Fibroblast of lung (primary cell): ENCODE measurements at regions not wholly inside any gene's neighbourhood (a gene's known extent, or its start where the extent isn't known, plus 50 kb on each side); places are given as distances from the start of the nearest gene placed in this dataset.

ENCODE experiments used
- DNase-seq, 2 donors: peaks; one replicate each; pipeline versions ENCODE4 v3.0.0 to v3.0.0-alpha.2; 2010; ENCODE audit warnings: low read depth in 2 of 2
- H2AFZ ChIP-seq: 2 replicates; pipeline ENCODE4 v1.5.1; 2012; ENCODE audit warnings: low read length, control low read depth, inconsistent platforms
- H3K27ac ChIP-seq: 2 replicates; pipeline ENCODE4 v1.5.1; 2011; ENCODE audit warnings: low read length, control low read depth; ENCODE audit not compliant: insufficient read depth
- H3K27me3 ChIP-seq: 2 replicates; pipeline ENCODE4 v1.5.1; 2011; ENCODE audit warnings: mild to moderate bottlenecking, low read length; ENCODE audit not compliant: control insufficient read depth, insufficient read depth
- H3K36me3 ChIP-seq: 2 replicates; pipeline ENCODE4 v1.5.1; 2011; ENCODE audit warnings: low read length; ENCODE audit not compliant: control insufficient read depth, insufficient read depth
- H3K4me1 ChIP-seq: 2 replicates; pipeline ENCODE4 v1.5.1; 2011; ENCODE audit warnings: low read length; ENCODE audit not compliant: control insufficient read depth, insufficient read depth; ENCODE audit errors: extremely low read depth
- H3K4me2 ChIP-seq: 2 replicates; pipeline ENCODE4 v1.5.1; 2011; ENCODE audit warnings: low read length, control low read depth; ENCODE audit not compliant: insufficient read depth; ENCODE audit errors: extremely low read depth
- H3K4me3 ChIP-seq, 4 experiments: fragments of 200-600 bp in 1 of 4; sonication (generic) in 1 of 4; replicated peaks in 1 of 4; 2 replicates each; pipeline ENCODE4 v1.5.1; 2011 to 2016; ENCODE audit warnings: low read length in 4 of 4, low read depth in 3 of 4, mild to moderate bottlenecking in 3 of 4, control low read depth in 2 of 4, inconsistent platforms in 1 of 4, mixed read lengths in 1 of 4; ENCODE audit not compliant: insufficient read depth in 1 of 4; ENCODE audit errors: control extremely low read depth in 1 of 4
- H3K79me2 ChIP-seq: 2 replicates; pipeline ENCODE4 v1.5.1; 2012; ENCODE audit warnings: mild to moderate bottlenecking, low read length, inconsistent platforms; ENCODE audit not compliant: control insufficient read depth, insufficient read depth
- H3K9ac ChIP-seq: 2 replicates; pipeline ENCODE4 v1.5.1; 2011; ENCODE audit warnings: mild to moderate bottlenecking, low read length, control low read depth; ENCODE audit not compliant: insufficient read depth
- H3K9me3 ChIP-seq: 2 replicates; pipeline ENCODE4 v1.5.1; 2012; ENCODE audit warnings: low read depth, low read length; ENCODE audit not compliant: control insufficient read depth, insufficient read depth
- H4K20me1 ChIP-seq: 2 replicates; pipeline ENCODE4 v1.5.1; 2011; ENCODE audit warnings: low read length; ENCODE audit not compliant: control insufficient read depth, insufficient read depth; ENCODE audit errors: extremely low read depth
- EZH2 ChIP-seq: IDR thresholded peaks from 2 replicates; pipeline ENCODE4 v1.5.1; 2012; ENCODE audit warnings: low read length, control low read depth, mild to moderate bottlenecking; ENCODE audit errors: missing control alignments
- TF ChIP-seq, protein P1 (sequence below), 2 donors: IDR thresholded peaks in 1 of 2; conservative IDR thresholded peaks in 1 of 2; 1 replicate in 1 of 2; 2 replicates in 1 of 2; pipeline ENCODE4 v1.5.1; 2011 to 2012; ENCODE audit warnings: low read length in 2 of 2, control low read depth in 1 of 2, inconsistent platforms in 1 of 2, low read depth in 1 of 2, mild to moderate bottlenecking in 1 of 2

DNA sequence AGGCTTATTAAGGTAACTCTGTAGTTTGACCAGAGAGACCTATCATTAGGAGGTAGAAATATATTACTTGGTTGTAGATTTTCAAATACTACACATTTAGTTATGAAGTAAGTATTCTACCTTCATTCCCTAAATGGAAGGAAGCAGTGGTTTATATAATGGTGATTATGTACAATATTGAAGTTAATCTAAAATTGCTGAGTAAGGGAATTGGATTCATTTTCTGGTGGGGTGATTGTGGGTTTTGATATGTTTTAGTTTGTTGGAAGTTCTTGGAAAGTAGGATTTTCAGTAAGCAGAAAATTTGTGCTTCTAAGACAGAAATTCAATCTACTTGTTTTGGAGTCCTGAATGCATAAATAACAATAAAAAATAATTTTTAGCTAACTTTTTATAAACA, 1830.9 kb upstream of the ADGRL3 start:
- TF ChIP-seq, protein P1, sequence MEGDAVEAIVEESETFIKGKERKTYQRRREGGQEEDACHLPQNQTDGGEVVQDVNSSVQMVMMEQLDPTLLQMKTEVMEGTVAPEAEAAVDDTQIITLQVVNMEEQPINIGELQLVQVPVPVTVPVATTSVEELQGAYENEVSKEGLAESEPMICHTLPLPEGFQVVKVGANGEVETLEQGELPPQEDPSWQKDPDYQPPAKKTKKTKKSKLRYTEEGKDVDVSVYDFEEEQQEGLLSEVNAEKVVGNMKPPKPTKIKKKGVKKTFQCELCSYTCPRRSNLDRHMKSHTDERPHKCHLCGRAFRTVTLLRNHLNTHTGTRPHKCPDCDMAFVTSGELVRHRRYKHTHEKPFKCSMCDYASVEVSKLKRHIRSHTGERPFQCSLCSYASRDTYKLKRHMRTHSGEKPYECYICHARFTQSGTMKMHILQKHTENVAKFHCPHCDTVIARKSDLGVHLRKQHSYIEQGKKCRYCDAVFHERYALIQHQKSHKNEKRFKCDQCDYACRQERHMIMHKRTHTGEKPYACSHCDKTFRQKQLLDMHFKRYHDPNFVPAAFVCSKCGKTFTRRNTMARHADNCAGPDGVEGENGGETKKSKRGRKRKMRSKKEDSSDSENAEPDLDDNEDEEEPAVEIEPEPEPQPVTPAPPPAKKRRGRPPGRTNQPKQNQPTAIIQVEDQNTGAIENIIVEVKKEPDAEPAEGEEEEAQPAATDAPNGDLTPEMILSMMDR (conservative IDR thresholded peaks at IDR 0.05 in 1 of 2, IDR thresholded peaks at IDR 0.05 in 1 of 2; ENCODE audit: low read depth in 1 of 2, low read length in 2 of 2) = no peak
- TF ChIP-seq EZH2 = no peak
- H2AFZ ChIP-seq = no peak overlapping the region
- H3K36me3 ChIP-seq = no peaks in the 10 kb centered on the region
- DNase-seq = no peak
- H3K79me2 ChIP-seq = no peaks in the 10 kb centered on the region
- no peak overlapping the region for H3K27ac ChIP-seq
- no peaks in the 10 kb centered on the region for H3K4me1 ChIP-seq
- H3K27me3 ChIP-seq = no peaks in the 10 kb centered on the region
- H3K4me2 ChIP-seq = no peak overlapping the region
- H3K4me3 ChIP-seq = no peak overlapping the region
- H4K20me1 ChIP-seq = no peaks in the 10 kb centered on the region
- no peak overlapping the region for H3K9ac ChIP-seq
- no peaks in the 10 kb centered on the region for H3K9me3 ChIP-seq

DNA sequence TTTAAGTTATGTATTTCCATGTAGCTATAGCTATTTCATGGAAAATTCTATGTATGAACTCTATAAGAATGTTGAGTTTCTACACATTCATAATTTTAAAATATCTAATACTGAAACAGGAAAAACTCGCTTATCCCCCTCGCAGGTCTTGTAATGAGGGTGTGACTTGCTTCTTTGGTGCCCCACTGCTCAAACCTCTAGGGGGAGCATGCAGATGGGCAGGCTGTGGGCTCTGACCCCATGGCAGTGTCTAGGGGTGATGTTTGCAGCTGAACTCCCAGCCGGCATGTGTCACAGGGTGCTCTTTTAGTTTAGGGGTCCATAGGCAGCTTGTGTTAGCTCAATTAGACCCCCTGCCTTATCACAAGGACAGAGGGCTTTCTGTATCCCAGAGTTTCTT, 1825.7 kb upstream of the ADGRL3 start:
- no peaks in the 10 kb centered on the region for H3K4me1 ChIP-seq
- H3K27me3 ChIP-seq = no peaks in the 10 kb centered on the region
- no peak overlapping the region for H3K4me2 ChIP-seq
- no peak overlapping the region for H3K9ac ChIP-seq
- no peak overlapping the region for H3K27ac ChIP-seq
- H4K20me1 ChIP-seq = no peaks in the 10 kb centered on the region
- no peaks in the 10 kb centered on the region for H3K36me3 ChIP-seq
- TF ChIP-seq, protein P1 (conservative IDR thresholded peaks at IDR 0.05 in 1 of 2, IDR thresholded peaks at IDR 0.05 in 1 of 2; ENCODE audit: low read depth in 1 of 2, low read length in 2 of 2) = no peak
- TF ChIP-seq EZH2 = no peak
- DNase-seq = no peak
- no peaks in the 10 kb centered on the region for H3K9me3 ChIP-seq
- no peaks in the 10 kb centered on the region for H3K79me2 ChIP-seq
- H2AFZ ChIP-seq = no peak overlapping the region
- H3K4me3 ChIP-seq = no peak overlapping the region

DNA sequence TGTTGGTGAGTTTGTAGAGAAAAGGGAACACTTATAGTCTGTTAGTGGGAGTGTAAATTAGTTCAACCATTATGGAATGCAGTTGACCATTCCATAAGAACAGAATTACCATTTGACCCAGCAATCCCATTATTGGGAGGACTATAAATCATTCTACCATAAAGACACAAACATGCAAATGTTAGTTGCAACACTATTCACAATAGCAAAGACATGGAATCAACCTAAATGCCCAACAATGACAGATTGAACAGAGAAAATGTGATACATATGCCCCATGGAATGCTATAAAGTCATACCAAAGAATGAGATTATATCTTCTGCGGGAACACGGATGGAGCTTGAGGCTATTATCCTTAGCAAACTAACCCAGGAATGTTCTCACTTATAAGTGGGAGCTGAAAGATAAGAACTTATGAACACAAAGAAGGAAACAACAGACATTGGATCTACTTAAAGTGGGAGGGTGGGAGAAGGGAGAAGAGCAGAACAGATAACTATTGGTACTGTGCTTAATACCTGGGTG, 1819.2 kb upstream of the ADGRL3 start:
- H3K36me3 ChIP-seq = no peaks in the 10 kb centered on the region
- no peak overlapping the region for H2AFZ ChIP-seq
- no peak overlapping the region for H3K4me3 ChIP-seq
- H4K20me1 ChIP-seq = no peaks in the 10 kb centered on the region
- H3K27me3 ChIP-seq = no peaks in the 10 kb centered on the region
- no peaks in the 10 kb centered on the region for H3K4me1 ChIP-seq
- TF ChIP-seq, protein P1 (conservative IDR thresholded peaks at IDR 0.05 in 1 of 2, IDR thresholded peaks at IDR 0.05 in 1 of 2; ENCODE audit: low read depth in 1 of 2, low read length in 2 of 2) = no peak
- no peak for TF ChIP-seq EZH2
- H3K79me2 ChIP-seq = no peaks in the 10 kb centered on the region
- no peaks in the 10 kb centered on the region for H3K9me3 ChIP-seq
- H3K9ac ChIP-seq = no peak overlapping the region
- no peak overlapping the region for H3K4me2 ChIP-seq
- no peak overlapping the region for H3K27ac ChIP-seq
- no peak for DNase-seq
